Right lobe of liver (tissue), 4 donors: ENCODE measurements at regions not wholly inside any gene's neighbourhood (a gene's known extent, or its start where the extent isn't known, plus 50 kb on each side); places are given as distances from the start of the nearest gene placed in this dataset.

ENCODE experiments used
- CTCF ChIP-seq, 4 donors: fragments of 200-600 bp in 3 of 4; fragments of 450-650 bp in 1 of 4; IDR thresholded peaks; one replicate each; pipeline versions ENCODE4 v1.5.1 to v1.8.0; 2016 to 2022; ENCODE audit warnings: antibody characterized with exemption in 4 of 4, mild to moderate bottlenecking in 2 of 4
- POLR2A ChIP-seq: fragments of 450-650 bp; IDR thresholded peaks from one replicate; pipeline ENCODE4 v1.6.1; 2017; ENCODE audit warnings: antibody characterized with exemption, mild to moderate bottlenecking
- donor health status: DM: no; HTN: no; CAD: no.
- donor health status: DM: no; HTN: no; CAD: no.
- donor health status: DM: no; HTN: yes; CAD: no.

- TF ChIP-seq CTCF (IDR thresholded peaks at IDR 0.05) (no peak), POLR2A (no peak)
These were observed 121.9 kb upstream of the DPH6 start for GRCh38 chr15:35667908-35668307.
